22Rv1 (cell line): ENCODE measurements at regions not wholly inside any gene's neighbourhood (a gene's known extent, or its start where the extent isn't known, plus 50 kb on each side); places are given as distances from the start of the nearest gene placed in this dataset.

Experiments used
- ZFX ChIP-seq: fragments of 450-650 bp; IDR thresholded peaks from 2 replicates; pipeline ENCODE4 v1.6.1; 2017; ENCODE audit warnings: antibody characterized with exemption, borderline replicate concordance
- TF ChIP-seq, protein P1 (sequence below): fragments of 450-650 bp; IDR thresholded peaks from 2 replicates; pipeline ENCODE4 v1.5.1; 2017; ENCODE audit warnings: mild to moderate bottlenecking

DNA sequence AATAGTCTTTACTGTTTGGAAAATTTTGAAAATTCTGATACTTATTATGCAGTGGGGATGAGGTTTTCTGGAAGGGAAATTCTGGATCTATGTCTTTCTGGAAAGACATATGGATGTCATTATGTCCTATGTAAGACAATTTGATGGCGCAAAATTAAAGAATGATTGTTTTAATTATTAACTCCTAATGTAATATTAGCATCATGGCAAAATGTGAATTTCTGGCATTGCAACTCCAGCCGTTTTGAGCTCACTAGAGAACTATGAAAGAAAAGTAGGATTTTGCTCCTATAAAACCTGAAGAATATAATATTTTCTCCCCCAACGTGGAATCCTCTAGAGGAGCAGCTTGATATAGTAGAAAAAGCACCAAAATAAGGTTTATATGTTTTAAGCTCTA, 243.2 kb downstream of the RFPL4B start:
- TF ChIP-seq, protein P1, sequence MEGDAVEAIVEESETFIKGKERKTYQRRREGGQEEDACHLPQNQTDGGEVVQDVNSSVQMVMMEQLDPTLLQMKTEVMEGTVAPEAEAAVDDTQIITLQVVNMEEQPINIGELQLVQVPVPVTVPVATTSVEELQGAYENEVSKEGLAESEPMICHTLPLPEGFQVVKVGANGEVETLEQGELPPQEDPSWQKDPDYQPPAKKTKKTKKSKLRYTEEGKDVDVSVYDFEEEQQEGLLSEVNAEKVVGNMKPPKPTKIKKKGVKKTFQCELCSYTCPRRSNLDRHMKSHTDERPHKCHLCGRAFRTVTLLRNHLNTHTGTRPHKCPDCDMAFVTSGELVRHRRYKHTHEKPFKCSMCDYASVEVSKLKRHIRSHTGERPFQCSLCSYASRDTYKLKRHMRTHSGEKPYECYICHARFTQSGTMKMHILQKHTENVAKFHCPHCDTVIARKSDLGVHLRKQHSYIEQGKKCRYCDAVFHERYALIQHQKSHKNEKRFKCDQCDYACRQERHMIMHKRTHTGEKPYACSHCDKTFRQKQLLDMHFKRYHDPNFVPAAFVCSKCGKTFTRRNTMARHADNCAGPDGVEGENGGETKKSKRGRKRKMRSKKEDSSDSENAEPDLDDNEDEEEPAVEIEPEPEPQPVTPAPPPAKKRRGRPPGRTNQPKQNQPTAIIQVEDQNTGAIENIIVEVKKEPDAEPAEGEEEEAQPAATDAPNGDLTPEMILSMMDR: no peak
- TF ChIP-seq ZFX: no peak
